EL (cell line): ENCODE measurements at regions not wholly inside any gene's neighbourhood (a gene's known extent, or its start where the extent isn't known, plus 50 kb on each side); places are given as distances from the start of the nearest gene placed in this dataset.
"Not testable (repeated sequence)": the region's sequence is repeated elsewhere in the genome, so short reads cannot be mapped to it uniquely, and the experiment has no call there.

Experiments used
- DNase-seq: peaks from one replicate; pipeline ENCODE4 v3.0.0-alpha.2; 2016

DNA sequence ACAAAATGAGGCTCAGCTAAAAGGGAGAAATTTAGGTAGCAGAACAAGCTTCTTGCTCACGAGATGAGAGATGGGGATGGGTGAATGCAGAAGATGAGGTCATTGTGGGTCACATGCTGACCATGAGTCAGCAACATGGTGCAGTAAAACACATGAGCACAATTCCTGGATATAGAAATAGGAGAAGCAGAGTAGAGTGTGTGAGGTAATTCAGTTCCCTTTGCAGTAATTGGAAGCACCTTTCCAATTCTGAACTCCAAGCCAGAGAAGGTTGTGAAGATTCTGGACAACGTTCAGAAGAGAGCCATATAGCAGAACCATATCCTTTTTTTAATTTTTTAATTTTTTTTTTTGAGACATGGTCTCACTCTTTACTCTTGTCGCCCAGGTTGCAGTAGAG, 62.0 kb upstream of the LMNTD1 start:
- peak; percentile 84 for DNase-seq

DNA sequence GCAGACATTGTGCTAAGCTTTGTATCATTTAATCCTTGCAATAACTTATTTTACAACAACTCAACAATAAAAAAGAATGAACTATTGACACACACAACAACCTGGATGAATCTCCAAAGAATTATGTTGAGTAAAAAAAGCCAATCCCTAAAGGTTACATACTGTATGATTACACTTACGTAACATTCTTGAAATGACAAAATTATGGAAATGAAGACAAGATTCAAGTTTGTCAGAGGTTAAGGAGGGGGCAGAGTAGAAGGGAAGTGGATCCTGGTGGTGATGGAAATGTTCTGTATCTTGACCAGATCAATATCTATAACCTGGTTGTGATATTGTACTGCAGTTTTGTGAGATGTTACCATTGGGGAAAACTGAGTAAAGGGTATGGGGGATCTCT, 63.2 kb upstream of the LMNTD1 start:
- DNase-seq, result no peak

DNA sequence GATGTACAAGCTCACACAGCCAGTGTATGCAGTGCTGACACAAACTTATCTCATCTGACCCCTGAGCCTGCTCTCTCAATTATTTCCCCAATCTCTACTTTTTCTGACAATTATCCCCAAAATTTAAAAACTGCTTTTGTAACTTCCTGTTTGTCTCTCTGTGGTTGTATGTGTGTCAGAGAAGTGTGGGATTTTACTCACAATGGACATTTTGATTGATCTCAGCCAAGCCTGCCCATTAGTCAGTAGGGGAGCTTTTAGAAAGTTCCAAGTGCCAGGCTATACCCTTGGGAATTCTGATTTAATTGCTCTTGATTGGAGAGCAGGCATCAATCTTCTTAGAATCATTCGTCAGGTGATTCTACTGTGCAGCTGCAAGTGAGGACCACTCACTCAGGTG, 64.9 kb upstream of the LMNTD1 start:
- DNase-seq, result no peak

DNA sequence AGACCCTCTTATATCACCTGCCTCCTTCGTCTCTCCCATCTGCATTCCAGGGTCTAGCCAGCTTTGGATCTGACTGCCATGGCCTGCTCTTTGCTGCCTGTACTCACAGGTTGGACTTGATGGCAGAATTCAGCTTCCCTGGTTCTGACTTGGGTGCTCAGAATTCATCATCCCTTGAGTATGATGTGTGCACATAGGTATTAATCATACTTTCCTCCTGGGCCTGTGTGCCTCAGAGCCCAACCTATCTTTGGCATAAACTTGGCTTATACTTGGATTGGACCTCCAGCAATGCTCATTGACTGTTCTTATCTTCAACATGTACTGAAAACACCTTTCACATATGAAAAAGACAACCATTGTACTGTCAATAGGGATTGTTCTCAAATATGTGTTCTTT, 70.7 kb upstream of the LMNTD1 start:
- no peak for DNase-seq

DNA sequence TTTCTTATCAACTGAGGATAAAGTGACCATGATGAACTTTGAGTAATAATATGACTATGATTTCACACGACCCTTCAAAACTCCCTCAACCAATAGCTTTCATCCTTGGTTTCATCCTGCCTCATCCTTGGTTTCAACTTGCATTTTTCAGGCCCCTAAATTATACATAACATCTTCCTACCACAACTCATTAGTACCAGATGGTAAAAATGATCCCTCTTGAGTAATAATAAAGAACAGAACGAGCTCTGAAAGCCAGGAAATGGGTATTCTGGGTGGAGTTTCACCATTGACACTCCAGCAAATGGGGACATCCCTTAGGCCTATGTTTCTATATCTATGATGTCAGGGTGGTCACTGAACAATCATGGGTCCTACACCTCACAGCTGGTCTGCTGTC, 72.1 kb upstream of the LMNTD1 start:
- DNase-seq, result no peak

DNA sequence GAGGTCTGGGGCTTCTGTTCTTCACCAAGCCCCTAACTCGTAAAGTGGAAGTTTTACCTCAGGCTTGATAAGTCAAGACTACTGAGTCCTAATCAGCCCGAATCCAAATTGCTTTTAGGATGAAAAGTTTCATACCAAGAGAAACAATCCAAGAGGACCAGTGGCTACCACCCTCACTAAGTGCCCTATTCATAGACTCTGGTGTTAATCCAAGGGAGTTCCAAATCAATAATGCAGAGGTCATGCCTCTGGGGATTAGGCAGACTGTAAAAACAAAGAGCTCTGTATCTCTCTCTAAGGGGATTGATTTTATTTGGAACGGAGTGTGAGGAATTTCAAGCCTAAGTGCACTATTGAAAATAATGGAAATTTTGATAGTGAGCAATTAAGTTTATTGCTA, 76.3 kb upstream of the LMNTD1 start:
- no peak for DNase-seq

DNA sequence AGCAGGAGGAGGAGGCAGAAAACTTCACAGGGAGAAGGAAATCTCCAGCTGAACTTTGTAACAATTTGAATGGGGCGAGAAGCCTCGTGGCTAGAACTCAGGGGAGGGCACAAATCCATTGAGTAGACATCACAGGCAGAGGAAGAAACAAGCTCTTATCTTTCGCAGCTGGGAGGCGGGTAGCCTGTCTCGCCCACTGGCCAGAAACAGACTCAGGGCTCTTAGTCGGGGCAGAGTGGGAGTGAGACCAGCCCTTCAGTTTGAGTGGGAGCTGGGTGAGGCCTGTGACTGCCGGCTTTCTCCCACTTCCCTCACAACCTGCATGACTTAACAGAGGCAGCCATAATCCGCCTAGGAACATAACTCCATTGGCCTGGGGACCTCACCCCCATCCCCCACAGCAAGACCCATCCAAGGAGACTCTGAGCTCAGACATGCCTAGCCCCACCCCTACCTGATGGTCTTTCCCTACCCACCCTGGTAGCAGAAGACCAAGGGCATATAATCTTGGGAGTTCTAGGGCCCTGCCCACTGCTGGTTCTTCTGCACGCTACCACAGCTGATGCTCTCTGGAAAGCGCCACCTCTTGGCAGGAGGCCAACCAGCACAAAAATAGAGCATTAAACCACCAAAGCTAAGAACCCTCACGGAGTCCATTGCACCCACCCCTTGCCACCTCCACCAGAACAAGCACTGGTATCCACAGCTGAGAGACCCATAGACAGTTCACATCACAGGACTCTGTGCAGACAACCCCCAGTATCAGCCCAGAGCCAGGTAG, 77.8 kb upstream of the LMNTD1 start:
- DNase-seq, result not testable (repeated sequence)

DNA sequence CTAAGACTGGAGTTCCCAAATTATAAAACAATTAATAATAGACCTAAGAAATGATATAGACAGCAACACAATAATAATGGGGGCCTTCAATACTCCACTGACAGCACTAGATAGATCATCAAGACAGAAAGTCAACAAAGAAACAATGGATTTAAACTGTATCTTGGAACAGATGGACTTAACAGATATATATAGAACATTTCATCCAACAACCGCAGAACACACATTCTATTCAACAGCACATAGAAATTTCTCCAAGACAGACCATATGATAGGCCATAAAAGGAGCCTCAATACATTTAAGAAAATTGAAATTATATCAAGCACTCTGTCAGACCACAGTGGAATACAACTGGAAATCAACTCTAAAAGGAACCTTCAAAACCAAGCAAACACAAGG, 80.1 kb upstream of the LMNTD1 start:
- not testable (repeated sequence) for DNase-seq

DNA sequence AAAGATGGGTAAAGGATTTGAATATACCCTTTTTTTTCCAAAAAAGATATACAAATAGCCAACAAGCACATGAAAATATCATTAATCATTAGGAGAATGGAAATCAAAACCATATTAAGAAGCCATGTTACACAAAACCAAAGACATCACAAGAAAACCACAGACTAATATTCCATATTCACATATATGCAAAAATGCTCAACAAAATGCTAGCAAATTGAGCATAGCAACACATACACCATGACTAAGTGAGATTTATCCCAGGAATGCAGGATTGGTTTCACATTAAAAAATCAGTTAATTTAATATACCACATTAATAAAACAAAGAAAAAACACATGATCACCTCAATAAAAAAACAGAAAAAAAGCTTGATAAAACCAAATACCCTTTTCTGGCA, 84.7 kb upstream of the LMNTD1 start:
- no peak for DNase-seq

DNA sequence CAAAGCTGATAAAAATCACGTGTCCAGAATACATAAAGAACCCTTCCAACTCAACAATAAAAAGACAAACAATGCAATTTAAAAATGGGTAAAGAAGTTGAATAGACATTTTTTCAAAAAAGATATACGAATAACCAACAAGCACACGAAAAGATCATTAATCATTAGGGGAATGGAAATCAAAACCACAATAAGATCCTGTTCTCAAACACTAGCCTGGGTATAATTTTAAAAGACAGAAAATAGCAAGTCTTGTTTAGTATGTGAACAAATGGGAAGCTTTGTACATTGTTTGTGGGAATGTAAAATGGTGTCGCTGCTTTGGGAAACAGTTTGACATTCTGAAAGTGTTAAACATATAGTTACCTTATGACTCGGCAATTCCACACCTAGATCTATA, 86.3 kb upstream of the LMNTD1 start:
- no peak for DNase-seq

DNA sequence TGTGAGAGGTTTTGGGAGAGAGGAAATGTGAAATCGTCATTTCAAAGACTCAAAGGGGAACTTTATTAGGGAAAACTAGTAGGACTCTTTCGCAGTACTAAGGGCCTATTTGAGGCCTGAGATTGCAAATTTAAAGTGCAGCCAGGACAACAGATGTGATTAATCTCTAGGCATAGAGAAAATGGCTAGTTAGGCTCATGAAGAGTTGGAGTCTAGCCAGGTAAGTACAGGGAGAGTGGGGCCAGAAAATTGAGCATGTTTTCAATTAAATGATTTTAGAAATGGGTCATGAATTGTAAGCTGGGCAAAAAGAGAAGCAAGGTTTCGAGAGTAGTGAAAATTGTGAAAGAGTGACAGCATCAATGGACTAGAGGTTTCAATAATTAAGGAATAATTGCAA, 91.9 kb upstream of the LMNTD1 start:
- no peak for DNase-seq

DNA sequence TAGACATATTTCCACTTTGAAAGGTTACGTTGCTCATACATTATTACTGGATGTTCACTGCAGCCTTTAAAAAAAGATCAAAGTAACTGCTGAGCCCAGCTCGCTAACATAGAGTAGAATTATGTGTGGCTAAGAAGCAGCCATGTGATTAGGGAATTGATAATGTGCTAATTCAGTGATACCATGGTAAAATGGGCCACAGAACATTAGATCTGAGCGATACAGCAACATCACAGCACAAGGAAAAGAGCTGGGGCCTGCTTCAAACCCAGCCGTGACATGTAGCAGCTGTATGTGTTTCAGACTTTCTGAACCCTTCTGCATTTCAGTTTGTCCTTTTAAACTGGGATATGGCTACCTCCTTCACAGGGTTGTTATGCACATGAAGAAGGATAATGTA, 92.3 kb upstream of the LMNTD1 start:
- no peak for DNase-seq

DNA sequence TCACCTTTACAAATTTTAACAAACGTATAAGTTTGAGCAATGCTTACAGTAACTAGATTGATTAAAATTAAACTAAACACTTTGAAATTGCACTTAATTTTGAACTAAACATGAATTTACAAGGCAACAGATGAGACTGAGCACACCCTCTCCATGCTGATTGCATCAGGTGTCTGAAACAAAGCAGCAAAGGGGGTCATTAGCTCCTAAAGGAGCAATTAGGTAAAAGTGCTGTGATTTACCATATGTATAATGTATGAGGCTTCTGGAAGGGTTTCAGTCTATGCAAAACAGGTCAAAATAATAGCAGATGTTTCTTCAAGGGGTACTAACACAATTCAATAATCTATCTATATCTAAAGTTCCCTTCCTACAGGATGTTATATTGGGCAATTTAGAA, 98.8 kb upstream of the LMNTD1 start:
- DNase-seq, result no peak

DNA sequence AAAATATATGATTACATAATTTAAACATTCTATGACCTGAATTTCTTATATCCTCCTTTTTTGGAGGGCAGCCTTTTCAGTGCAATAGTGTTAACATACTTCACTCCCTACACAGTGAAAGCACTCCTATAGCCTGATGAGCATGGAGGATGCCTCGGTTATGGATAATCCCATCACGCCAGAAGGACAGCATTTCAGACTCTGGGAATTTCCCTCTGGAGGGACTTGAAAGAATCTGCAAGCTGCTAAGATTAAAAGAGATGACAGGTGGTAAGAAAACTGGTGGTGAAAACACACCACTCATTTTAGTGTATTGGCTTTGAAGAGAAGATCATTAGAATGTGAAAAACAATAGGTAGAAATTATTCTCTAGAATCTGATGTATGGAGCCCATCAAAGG, 99.3 kb upstream of the LMNTD1 start:
- no peak for DNase-seq

DNA sequence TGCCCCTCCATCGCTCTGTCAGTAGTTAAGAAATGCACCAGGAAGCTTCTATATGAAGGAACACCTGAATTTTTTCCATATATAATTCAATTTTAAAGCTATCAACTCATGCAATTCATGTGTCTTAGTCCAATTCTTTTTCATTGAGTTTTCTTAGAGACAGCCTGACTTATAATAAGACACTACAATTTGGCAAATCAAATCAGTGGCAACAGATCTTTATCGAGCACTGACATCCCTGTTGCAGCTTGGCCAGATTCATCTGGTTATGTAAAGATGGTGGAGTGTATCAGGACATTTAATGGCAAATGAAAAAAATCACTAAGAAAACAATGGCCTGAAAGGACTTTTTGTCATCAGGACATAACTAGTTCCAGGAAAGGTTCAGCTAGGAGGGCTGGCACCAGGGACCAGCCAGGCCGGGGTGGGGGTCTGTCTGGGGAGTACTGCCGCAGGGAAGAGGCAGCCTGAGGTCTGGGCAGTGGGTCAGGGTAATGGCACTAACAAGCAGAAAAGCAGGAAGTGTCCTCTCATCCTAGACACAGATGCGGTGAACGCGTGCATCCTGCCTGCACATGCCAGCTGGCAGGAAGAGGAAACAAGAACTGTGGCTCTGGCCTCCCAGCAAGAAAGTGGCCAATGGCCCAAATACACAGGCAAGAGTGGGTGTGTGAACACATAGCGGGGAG, 100.5 kb upstream of the LMNTD1 start:
- no peak for DNase-seq

DNA sequence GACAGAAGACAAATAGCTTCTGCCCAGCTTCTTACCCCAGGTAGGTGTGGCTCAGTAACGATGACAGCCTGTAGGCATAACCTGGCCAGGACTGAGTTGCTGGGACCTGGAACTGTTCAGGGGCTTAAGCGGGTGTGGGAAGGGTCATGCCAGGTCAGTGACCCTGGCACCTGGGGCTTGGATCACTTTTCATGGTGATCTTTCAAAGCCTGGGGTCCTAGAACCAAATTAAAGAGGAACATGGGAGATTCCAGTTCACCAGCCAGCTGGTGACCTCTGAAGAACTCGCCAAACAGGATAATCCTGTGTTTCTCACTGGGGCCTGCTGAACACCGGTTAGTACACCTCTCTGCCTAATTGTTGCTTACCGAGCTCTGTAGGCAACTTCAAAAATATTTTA, 102.6 kb upstream of the LMNTD1 start:
- no peak for DNase-seq

DNA sequence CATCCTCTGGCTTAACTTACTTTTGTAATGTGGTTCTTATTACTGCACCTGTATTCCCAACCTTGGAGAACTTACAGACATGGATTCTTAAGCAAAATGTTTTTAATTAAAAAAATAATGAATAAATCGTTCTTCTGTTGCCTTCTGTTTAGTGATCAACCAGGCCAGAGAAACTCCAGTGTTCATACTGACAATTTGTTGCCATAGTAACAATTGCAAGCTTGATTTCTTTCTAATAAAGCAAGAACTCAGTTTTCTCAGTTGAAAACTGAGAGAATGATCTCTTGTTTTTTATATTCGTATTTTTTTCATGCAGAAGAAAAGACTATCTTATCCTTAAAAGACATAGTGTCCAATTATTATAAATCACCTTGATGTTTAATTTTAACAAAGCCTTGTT, 106.5 kb upstream of the LMNTD1 start:
- no peak for DNase-seq

DNA sequence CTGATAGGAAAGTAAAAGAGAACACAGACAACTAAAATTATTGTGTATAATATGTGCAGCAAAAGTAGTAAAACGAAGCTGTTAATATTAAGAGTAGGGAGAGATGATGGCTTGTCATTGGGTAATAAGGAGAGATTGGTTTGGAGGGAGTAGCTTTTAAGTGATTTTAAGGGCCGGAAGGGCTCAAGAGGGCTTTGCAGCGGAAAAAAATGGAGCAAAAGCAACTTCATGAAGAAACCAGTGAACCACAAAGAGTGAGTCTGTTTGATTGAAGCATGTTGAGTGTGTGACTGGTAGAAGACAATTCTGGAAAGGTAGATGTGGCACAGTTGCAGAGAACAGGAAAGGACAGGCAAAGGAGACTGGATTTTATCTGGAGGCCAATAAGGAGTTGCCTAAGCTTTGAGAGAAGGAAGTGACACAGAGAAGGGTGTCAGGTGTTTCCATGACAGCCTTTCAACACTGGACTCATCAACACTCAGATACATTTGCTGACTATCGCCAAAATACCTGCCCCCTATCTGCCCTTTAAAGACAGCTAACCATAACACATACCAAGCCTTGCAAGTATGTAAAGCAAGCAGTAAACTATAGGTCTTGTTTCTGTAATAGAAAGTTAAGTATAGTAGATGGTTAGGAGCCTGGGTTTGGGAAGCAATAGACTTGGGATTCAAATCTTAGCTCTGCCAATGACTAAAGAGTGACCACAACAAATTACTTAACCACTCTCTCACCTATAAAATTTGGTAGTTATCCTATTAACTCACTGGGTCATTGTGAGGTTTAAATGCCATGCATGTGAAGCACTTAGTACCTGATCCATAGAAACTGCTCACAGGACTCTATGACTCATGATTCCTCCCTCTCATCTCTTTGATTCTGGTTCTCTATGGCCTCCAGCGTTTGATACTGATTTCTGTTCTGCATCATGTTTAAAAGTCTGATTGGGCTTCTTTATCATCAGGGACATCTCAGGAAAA, 117.3 kb upstream of the LMNTD1 start:
- peak; percentile 26 for DNase-seq

DNA sequence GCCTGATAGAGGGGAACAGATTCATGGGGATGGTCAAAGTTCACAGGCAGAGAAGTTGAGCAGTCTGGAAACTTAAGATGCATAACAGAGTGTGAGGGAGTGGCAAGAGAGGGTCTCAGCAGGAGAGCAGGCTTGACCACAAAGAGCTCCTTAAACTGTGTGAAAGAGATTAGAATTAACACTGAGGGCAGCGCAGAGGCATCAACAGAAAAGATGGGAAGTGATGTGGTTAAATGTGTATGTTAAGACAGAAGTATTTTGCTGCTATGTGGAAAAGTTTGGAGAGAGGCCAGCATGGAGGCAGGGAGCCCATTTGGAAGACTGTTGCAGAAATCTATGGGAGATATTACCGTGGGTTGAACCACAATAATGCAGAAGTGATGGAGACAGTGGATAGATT, 122.7 kb upstream of the LMNTD1 start:
- no peak for DNase-seq

DNA sequence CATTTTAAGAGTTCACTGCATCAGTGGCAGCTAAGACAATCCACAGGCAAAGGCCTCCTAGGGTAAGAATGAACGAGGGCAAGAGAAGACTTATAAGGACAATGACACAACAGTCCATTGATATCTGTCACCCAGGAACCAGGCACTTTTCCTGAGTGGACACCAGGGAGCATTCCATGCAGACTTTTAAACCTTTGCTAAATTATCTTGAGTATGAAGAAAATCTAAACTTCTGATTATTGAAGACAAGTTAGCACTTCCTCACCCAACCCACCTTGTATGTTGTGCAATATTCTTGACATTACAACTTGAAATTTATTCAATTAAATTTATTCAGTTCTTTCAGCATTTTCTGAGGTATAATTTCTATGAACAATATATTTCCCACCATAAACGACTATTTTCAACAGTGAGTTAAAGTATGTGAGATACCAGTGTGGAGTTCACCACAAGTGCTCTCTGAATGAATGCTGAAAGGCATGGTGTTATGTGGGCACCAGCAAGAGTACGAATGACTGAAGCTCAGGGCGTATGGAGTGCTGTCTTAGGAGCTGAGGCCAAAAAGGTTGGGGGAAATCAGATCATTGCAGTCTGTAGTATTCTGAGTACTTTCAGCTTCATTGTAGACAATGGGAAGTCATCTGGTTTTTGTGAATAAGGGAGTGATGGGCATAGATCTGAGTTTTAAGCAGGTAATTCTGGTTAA, 124.3 kb upstream of the LMNTD1 start:
- peak; percentile 12 for DNase-seq

DNA sequence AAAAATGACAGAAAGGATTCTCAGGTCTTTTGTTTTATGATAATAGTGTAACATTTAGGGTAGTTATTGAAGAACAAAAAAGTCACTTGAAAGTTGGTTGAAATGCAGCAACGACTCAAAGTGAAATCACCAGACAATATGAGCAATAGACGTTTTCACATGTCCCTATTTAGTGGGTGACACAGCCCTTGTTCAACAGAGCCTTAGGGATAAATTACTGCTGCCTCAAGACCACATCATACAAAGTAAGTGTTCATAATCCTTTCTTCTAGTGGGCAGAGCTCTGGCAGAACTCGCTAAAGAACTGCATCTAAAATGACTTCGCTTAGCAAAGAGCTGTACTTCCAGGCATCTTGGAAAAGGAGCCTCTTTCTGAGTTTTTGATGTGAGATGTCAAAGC, 128.5 kb upstream of the LMNTD1 start:
- no peak for DNase-seq

DNA sequence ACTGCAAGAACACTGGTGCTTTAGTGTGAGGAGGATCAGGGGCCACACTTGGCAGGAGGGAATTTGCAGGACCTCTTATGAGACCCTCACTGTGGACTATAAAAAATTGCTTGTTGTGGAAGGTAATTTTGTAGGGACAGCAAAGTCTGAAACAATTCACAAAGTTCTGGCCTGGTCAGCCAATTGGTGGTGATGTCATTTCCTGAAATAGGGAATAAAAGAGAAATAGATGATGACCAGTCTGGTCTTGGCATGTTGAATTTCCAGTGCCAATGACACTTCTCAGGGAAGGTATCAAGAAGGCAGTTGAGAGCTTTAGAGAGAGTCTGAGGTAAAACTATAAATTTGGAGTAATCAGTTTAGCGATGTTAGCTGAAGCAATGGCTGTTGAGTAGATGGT, 129.3 kb upstream of the LMNTD1 start:
- peak; percentile 18 for DNase-seq

DNA sequence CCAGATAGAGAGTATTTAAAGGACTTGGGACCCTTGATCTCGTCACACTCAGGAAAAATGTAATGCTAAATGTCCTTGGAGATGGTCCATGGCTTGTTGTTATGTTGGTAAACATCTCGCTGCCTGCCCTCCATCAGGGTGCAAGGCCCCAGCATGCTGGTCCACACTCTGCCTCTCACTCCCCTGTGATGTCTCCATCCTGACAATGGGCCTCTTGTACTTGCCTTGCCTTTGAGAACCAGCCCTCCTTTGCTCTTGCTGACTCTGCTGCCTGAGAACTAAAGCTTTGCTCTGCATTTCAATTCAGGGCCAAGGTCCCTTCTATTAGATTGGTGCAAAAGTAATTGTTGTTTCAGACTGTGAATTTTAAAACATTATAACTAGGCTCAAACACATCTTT, 131.0 kb upstream of the LMNTD1 start:
- DNase-seq, result no peak
